ENCODE measurements at regions not wholly inside any gene's neighbourhood (a gene's known extent, or its start where the extent isn't known, plus 50 kb on each side); places are given as distances from the start of the nearest gene placed in this dataset.

DNA sequence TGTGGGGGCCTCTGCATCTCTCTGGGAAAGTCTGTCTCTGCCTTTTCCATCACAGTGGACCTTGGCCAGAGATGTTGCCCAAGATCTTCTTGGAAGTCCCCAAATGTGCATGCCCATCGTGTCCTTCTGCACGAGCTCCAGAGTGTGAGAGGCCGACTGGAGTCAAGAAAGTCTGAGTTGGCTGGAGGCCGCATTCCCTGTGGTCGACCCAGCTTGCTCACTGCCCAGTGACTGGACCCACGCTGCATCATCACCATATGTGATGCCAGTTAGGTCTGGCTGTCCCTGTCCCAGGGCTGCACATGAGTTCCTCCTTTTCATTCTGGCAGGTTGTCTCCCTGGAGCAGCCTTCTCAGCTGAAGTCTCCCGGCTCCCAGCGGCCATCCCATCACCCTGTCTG is 93.8 kb downstream of the ARL4C start:
- no peaks in the 10 kb centered on the region for H3K27me3 ChIP-seq (ENCODE audit: control insufficient read depth, low read length)
- H3K79me2 ChIP-seq (ENCODE audit: control insufficient read depth, low read length), result no peaks in the 10 kb centered on the region
- no peak overlapping the region for H3K27ac ChIP-seq (ENCODE audit: low read depth, low read length)
- TF ChIP-seq, protein P1, sequence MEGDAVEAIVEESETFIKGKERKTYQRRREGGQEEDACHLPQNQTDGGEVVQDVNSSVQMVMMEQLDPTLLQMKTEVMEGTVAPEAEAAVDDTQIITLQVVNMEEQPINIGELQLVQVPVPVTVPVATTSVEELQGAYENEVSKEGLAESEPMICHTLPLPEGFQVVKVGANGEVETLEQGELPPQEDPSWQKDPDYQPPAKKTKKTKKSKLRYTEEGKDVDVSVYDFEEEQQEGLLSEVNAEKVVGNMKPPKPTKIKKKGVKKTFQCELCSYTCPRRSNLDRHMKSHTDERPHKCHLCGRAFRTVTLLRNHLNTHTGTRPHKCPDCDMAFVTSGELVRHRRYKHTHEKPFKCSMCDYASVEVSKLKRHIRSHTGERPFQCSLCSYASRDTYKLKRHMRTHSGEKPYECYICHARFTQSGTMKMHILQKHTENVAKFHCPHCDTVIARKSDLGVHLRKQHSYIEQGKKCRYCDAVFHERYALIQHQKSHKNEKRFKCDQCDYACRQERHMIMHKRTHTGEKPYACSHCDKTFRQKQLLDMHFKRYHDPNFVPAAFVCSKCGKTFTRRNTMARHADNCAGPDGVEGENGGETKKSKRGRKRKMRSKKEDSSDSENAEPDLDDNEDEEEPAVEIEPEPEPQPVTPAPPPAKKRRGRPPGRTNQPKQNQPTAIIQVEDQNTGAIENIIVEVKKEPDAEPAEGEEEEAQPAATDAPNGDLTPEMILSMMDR (IDR thresholded peaks at IDR 0.05; ENCODE audit: low read depth, low read length, poor library complexity, severe bottlenecking), result no peak
- TF ChIP-seq EZH2phosphoT487 (IDR thresholded peaks at IDR 0.05; ENCODE audit: borderline replicate concordance, low read length), result no peak
- no peaks in the 10 kb centered on the region for H4K20me1 ChIP-seq (ENCODE audit: control insufficient read depth, insufficient read depth, low read depth, low read length)
- H3K4me3 ChIP-seq (ENCODE audit: low read length), result no peak overlapping the region
- H3F3A ChIP-seq (ENCODE audit: control insufficient read depth, insufficient read depth), result no peaks in the 10 kb centered on the region
- H3K36me3 ChIP-seq (ENCODE audit: control insufficient read depth, low read length), result no peaks in the 10 kb centered on the region
- H3K4me1 ChIP-seq (ENCODE audit: control insufficient read depth, low read length), result no peaks in the 10 kb centered on the region
- no peak overlapping the region for H3K4me2 ChIP-seq (ENCODE audit: low read length)
- H3K9me3 ChIP-seq (ENCODE audit: control insufficient read depth, insufficient read depth, low read length), result no peaks in the 10 kb centered on the region
- no peaks in the 10 kb centered on the region for H3K9me2 ChIP-seq (replicated peaks; ENCODE audit: control insufficient read depth, low read length)

DNA sequence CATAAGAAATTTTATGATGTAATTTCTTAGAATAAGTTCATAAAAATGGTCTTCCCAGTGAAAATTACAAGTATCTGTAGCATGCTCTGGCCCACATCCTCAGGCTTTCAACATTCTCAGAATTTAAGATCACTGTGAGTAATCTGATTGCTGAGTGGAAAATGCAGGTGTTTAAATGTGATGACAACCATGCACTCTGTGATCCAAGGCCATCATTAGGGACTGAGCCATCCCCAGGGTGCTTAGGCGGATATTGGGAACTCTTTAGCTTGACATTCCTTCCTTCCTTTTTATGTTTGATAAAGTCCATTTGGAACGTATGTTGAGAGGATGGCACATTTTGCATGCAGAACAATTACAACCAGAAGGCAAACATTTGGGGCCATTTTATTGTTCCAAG is 95.5 kb downstream of the ARL4C start:
- Histone ChIP-seq H4K20me1 (ENCODE audit: control insufficient read depth, insufficient read depth, low read depth, low read length) (no peaks in the 10 kb centered on the region), H3K27ac (ENCODE audit: low read depth, low read length) (no peak overlapping the region), H3K9me3 (ENCODE audit: control insufficient read depth, insufficient read depth, low read length) (no peaks in the 10 kb centered on the region), H3F3A (ENCODE audit: control insufficient read depth, insufficient read depth) (no peaks in the 10 kb centered on the region), H3K4me1 (ENCODE audit: control insufficient read depth, low read length) (no peaks in the 10 kb centered on the region), H3K79me2 (ENCODE audit: control insufficient read depth, low read length) (no peaks in the 10 kb centered on the region), H3K36me3 (ENCODE audit: control insufficient read depth, low read length) (no peaks in the 10 kb centered on the region), H3K4me3 (ENCODE audit: low read length) (no peak overlapping the region), H3K4me2 (ENCODE audit: low read length) (no peak overlapping the region), H3K27me3 (ENCODE audit: control insufficient read depth, low read length) (no peaks in the 10 kb centered on the region), H3K9me2 (replicated peaks; ENCODE audit: control insufficient read depth, low read length) (no peaks in the 10 kb centered on the region)
- TF ChIP-seq, protein P1 (IDR thresholded peaks at IDR 0.05; ENCODE audit: low read depth, low read length, poor library complexity, severe bottlenecking), result no peak
- no peak for TF ChIP-seq EZH2phosphoT487 (IDR thresholded peaks at IDR 0.05; ENCODE audit: borderline replicate concordance, low read length)

DNA sequence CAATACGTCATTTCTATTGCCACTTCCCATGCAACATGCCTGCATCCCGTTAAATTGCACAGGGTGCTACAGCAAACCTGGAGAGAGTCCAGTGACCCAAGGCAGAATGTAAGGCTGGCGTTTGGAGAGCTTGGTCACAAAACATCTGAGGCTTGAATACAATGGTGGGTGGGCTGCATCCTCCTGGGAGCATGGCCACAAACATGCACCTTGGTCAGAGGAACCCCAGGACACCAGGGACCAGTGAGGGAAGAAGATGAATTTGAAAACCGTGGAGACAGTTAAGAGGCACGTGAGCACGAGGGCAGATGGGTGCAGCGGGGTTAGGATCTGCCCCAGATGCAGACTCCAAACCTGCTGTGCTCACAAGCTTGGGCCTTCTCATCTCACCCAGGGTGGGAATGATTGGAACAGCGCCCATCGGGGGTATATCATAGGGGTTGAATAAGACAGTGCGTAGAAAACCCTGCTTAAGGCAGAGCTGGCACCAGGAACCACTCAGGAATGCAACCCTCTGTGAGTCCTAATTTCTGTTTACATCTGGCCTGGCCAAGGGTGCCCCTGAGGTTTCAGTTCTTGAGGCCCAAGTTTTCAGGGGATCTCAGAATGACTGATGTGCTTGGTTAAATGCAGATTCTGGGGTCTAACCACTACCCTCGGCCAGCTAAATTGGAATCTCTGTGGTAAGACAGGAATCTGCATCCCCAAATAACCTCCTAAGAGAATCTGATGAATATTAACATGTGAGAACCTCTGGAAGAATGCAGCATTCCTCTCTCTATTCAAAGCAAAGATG is 97.2 kb downstream of the ARL4C start:
- Histone ChIP-seq H3K9me3 (ENCODE audit: control insufficient read depth, insufficient read depth, low read length) (no peaks in the 10 kb centered on the region), H3K4me1 (ENCODE audit: control insufficient read depth, low read length) (no peaks in the 10 kb centered on the region), H3K9me2 (replicated peaks; ENCODE audit: control insufficient read depth, low read length) (no peaks in the 10 kb centered on the region), H3K27ac (ENCODE audit: low read depth, low read length) (no peak overlapping the region), H4K20me1 (ENCODE audit: control insufficient read depth, insufficient read depth, low read depth, low read length) (no peaks in the 10 kb centered on the region), H3K27me3 (ENCODE audit: control insufficient read depth, low read length) (no peaks in the 10 kb centered on the region), H3K4me3 (ENCODE audit: low read length) (no peak overlapping the region), H3K4me2 (ENCODE audit: low read length) (no peak overlapping the region), H3F3A (ENCODE audit: control insufficient read depth, insufficient read depth) (no peaks in the 10 kb centered on the region), H3K36me3 (ENCODE audit: control insufficient read depth, low read length) (no peaks in the 10 kb centered on the region), H3K79me2 (ENCODE audit: control insufficient read depth, low read length) (no peaks in the 10 kb centered on the region)
- TF ChIP-seq EZH2phosphoT487 (IDR thresholded peaks at IDR 0.05; ENCODE audit: borderline replicate concordance, low read length), result no peak
- TF ChIP-seq, protein P1 (IDR thresholded peaks at IDR 0.05; ENCODE audit: low read depth, low read length, poor library complexity, severe bottlenecking), result no peak
